HG03442 (cell line): ENCODE measurements at regions not wholly inside any gene's neighbourhood (a gene's known extent, or its start where the extent isn't known, plus 50 kb on each side); places are given as distances from the start of the nearest gene placed in this dataset.
"Not testable (repeated sequence)": the region's sequence is repeated elsewhere in the genome, so short reads cannot be mapped to it uniquely, and the experiment has no call there.

Experiments
- ATAC-seq: cut with Tn5 transposase; IDR thresholded peaks from one replicate; pipeline ENCODE4 v1.9.1; 2021; ENCODE audit warnings: mild to moderate bottlenecking, moderate library complexity; ENCODE audit not compliant: unreplicated experiment

DNA sequence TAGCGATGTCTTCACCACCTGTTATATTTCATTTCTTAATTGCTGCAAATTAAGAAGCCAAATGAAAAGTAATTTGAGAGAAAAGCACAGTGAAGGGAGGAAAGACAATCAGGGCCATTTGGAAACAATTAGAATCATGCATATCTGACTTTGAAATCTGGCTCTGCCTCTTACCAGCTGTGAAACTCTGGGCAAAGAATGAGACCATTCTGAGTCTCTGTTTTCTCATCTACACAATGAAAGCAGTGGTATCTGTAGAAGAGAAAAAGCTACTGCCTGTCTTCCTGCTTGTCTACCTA lies 334.5 kb upstream of the CYRIA start:
- no peak for ATAC-seq

- ATAC-seq = no peak
Observed at GRCh38 chr2:16999347-17000183, 333.9 kb upstream of the CYRIA start.

- ATAC-seq = no peak
Observed at GRCh38 chr2:16978301-16978700, 312.7 kb upstream of the CYRIA start.

- no peak for ATAC-seq
Observed at GRCh38 chr2:16974688-16975087, 309.1 kb upstream of the CYRIA start.

DNA sequence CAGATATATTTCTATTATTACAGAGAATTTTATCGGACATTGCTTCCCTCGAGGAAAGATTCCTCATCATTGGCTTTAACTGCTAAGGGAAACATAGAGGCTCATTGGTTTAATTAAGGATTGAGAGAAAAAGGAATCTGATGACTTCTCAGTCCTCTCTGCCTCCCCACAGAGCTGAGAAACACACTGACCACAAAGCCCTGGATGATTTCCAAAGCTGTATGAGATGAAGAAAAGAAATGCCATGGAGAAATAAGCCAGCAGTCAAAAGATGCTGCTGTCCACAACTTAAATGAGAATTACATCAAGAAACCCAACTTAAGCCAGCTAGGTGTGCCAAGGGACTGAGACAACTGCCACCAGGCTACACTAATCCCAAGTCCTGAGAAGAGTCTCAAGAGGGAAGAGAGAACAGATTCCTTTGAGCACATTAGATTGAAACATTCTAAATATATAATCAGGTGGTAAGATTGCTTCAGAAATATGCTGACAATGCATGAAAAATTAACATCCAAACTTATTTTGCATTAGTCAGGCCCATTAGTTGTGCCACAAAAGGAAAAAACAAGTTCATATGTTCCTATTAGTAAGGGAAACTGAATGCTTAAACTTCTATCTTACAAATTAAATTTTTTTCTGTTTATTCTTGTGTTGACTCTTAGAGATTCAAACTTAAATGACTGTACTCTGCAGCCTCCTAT lies 308.1 kb upstream of the CYRIA start:
- no peak for ATAC-seq

DNA sequence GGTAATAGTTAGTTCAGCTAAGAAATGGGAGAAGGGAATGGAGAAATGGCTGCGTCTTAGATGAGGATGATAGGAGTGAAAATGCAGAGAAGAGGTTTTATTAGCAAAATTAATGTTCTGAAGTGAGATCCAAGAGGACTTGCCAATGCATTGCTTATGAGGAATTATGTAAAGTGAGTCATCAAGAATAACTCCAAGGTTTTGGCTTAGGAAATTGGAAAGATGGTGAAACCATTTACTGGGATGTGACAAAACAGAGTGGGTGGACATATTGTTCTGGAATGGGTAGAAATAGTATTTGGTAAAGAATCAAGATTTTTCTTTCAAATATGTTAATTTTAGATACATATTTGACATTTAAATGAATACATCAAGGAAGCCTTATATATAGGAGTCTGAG lies 306.6 kb upstream of the CYRIA start:
- ATAC-seq = no peak

- no peak for ATAC-seq
Observed at GRCh38 chr2:16971722-16972234, 306.1 kb upstream of the CYRIA start.

GRCh38 chr2:16970948-16971347 lies 305.3 kb upstream of the CYRIA start:
- not testable (repeated sequence) for ATAC-seq

DNA sequence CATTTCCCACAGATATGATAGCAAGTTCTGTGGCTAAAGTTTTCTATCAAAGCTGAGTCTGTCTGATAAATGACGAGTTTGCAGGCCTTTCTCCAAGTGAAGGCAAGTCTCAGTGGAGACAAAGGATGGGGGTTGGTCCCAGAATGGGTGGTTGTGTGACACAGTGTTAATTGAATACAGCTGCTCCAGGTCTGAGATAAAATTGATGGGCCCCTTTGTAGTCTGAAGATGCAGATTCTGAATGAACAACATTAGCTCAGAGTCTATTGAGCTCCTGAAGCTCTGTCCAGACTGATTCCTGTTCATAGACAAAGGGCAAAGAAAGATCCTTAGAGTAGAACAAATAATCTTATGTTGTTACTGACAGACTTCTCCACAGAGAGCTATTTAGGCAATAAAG lies 296.9 kb upstream of the CYRIA start:
- no peak for ATAC-seq

GRCh38 chr2:16960579-16960978 lies 294.9 kb upstream of the CYRIA start:
- ATAC-seq = peak; percentile 56

GRCh38 chr2:16958266-16958665 lies 292.6 kb upstream of the CYRIA start:
- ATAC-seq = no peak

DNA sequence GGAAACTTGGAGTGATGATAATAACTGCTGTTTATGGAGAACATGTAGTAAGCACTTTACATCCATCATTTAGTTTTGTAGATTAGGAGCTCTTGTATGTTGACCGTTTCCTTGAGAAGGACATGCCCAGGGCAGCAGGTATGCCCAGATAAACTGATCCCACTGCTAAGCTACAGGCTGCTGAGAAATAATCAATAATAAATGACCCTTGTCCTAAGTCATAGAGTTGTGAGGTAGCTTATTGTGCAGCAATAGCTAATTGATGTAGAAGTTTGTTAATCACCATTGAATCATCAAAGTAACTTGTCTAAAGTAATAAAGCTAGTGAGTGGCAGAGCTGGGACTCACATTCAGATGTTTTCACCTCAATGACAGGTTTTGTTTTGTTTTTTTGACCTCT lies 287.2 kb upstream of the CYRIA start:
- ATAC-seq = no peak

DNA sequence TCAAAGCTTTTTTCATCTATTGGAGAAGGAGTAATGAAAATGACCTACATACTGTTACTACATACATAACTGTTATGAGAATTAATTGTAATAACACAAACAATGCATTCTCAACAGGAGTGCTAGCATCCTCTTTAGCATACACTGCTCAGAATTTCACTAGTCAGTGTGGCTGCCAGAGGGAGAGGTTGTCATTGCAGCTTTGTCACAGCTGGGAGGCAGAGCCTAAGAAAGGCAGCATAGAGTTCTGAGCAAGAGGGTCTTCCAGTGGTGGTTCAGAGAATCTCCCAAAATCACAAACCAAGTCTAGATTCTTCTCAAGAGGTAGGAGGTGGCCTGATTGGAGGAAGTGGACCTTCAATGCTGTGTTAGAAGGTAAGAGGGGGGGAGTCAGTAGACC lies 286.7 kb upstream of the CYRIA start:
- ATAC-seq = no peak

DNA sequence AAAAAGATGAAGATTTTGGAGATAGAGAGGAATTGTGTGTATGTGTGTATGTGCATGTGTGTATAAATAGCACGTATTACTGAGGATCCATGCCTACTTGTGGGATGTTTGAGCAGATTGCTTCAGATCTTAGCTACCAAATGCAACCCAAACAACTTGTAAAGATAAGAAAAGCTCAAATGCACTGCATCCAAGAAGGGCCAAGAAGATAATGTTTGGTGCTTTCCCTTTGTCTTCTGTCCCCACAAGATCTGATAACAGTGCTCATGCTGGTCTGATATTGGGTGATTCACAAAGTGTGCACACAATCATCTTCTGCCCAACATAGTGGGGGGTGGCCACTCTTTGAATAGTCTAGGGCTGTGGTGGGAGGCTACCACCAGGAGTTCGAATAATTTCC lies 284.8 kb upstream of the CYRIA start:
- ATAC-seq = no peak

DNA sequence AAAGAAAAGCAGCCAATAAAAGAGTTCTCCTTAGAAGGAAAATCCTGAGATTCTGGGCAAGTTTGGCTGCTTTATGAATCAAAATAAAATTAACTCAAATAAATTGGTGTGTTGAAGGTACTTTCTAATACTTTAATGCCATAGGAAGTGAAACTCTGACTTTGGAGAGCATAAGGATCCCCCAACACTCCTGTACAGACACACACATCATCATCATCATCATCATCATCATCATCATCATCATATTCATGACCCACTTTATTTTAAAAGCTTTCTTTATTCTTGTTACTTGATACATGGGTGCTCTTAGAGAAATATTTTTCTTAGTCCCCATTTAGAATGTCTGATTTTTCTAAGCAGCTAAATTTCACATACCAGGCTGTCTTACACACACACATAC lies 283.1 kb upstream of the CYRIA start:
- ATAC-seq = no peak

GRCh38 chr2:16948053-16948452 lies 282.4 kb upstream of the CYRIA start:
- no peak for ATAC-seq

- ATAC-seq = no peak
Observed at GRCh38 chr2:16943279-16943958, 277.8 kb upstream of the CYRIA start.

- ATAC-seq = no peak
Observed at GRCh38 chr2:16940214-16940613, 274.6 kb upstream of the CYRIA start.

DNA sequence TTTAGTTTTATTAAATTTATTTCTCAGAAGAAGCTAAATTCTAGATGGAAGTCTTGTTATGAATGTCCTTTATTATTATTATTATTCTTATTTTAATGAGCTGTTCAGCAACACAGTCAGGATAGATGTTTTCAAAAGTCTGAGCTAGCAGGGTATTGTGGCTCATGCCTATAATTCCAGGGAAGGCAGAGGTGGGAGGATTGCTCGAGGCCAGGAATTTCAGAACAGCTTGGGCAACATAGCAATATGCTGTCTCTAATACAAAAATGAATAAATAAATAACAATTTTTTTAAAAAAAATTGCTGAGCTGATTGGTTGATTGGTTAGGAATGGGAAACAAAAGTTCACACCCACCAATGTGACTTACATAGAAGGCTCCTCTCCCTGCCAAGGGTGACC lies 274.1 kb upstream of the CYRIA start:
- ATAC-seq = no peak

- no peak for ATAC-seq
Observed at GRCh38 chr2:16933355-16933754, 267.7 kb upstream of the CYRIA start.

- ATAC-seq = no peak
Observed at GRCh38 chr2:16932826-16933225, 267.2 kb upstream of the CYRIA start.

- no peak for ATAC-seq
Observed at GRCh38 chr2:16931441-16931840, 265.8 kb upstream of the CYRIA start.
